ENCODE measurements at regions not wholly inside any gene's neighbourhood (a gene's known extent, or its start where the extent isn't known, plus 50 kb on each side); places are given as distances from the start of the nearest gene placed in this dataset.

DNA sequence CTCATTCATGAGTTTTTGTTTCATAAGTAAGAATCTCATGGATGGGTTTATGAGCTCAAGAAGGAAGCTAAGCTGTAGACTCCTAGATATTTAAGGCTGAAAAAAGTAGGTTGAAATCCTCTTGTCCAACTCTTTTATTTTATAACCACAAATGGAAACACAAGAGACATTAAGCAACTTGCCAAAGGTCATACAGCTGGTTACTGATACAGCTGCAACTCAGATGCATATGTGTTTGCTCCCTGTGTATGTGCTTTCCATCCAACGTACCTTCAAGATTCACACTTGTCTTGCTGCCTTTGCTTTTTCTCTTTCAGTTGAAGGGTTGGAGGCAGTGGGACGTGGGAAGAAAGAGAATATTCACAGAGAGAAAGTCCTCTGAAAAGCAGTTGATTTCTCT is 153.5 kb upstream of the STMND1 start (continued):
- TF ChIP-seq NR2C2 (IDR thresholded peaks at IDR 0.05; ENCODE audit: borderline replicate concordance, control insufficient read depth, insufficient read length, low read depth), result no peak

DNA sequence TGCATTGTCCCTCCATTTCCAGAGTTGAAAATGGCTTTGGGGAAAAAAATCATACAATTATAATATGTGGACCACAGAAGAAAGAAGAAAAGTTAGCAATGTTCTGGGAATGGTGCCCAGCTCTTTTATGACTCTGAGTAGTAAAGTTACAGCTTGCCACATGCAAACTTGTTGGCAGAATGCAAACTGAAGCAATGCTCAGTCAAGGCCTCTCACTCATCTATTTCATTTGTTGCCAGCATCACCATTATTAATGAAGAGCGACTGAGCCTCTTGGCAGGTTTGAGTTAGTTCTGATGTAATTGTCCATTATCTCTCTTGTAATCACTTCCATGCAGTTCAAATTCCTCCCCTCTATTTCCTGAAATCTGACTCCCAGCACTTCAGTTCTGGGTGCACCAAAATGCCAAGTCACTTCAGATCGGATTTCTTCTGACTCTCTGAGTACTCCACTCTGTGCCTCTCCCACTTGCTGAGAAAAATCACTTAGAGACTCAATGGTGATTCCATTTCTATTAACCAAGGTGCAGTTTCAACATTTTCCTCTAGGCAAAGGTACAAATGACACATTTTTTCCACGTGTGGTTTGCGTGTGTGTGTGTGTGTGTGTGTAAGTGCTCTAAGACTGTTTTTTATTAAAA is 154.4 kb upstream of the STMND1 start:
- POLR2A ChIA-PET, result no interaction called here
- CTCF ChIA-PET, result interaction anchor here (0.6 to 1.5 kb wide), 3 partner anchors 62 to 1088 kb away, joined by 3 to 4 read pairs (median 3); no protein-coding TSS in a partner anchor
- 21% methylated on average over 4 of the region's 4 CpGs for WGBS (ENCODE audit: insufficient coverage, insufficient replicate concordance, low lambda C conversion rate, missing lambda C conversion rate)
- intact Hi-C loops (cut with micrococcal nuclease; ENCODE audit: unreplicated experiment) (no loop called here), in situ Hi-C loops (cut with MboI) (no loop called here)
- no peak overlapping the region for H3K9ac ChIP-seq (ENCODE audit: control insufficient read depth, insufficient read depth, low read length)
- no peak for TF ChIP-seq TARDBP (IDR thresholded peaks at IDR 0.05; ENCODE audit: borderline replicate concordance)
- TF ChIP-seq RUNX3 (IDR thresholded peaks at IDR 0.05; ENCODE audit: low read length), result no peak
- peaks cover 0 to 7% of the 10 kb centered on the region in 2 experiments; a peak in 2 of 4 replicates for H3K27me3 ChIP-seq (replicated peaks in 1 of 2; ENCODE audit: control insufficient read depth in 2 of 2, insufficient read depth in 2 of 2, low read length in 1 of 2)
- no peak overlapping the region for H3K27ac ChIP-seq (ENCODE audit: control insufficient read depth, insufficient read depth)
- ATAC-seq (no peak), FAIRE-seq (no peak), DNase-seq (ENCODE audit: low read depth, low spot score) (no peak)
- H3K79me2 ChIP-seq (ENCODE audit: control insufficient read depth, insufficient read depth, low read length), result no peaks in the 10 kb centered on the region
- H4K20me1 ChIP-seq (ENCODE audit: control insufficient read depth, insufficient read depth), result no peaks in the 10 kb centered on the region
- H3K36me3 ChIP-seq (ENCODE audit: control insufficient read depth in 2 of 2, insufficient read depth in 2 of 2, low read length in 1 of 2), result no peaks in the 10 kb centered on the region
- no peaks in the 10 kb centered on the region for H3K4me1 ChIP-seq (ENCODE audit: control insufficient read depth, insufficient read depth, low read length)
- H3K9me3 ChIP-seq (replicated peaks; ENCODE audit: control insufficient read depth, insufficient read depth, low read length), result no peaks in the 10 kb centered on the region; the same call in 2 of the 3 replicates
- SMC1A ChIA-PET (ENCODE audit: uncharacterized antibody, unreplicated experiment), result interaction anchor here (0.7 kb wide), 1 partner anchor 294 kb away, joined by 3 read pairs; no protein-coding TSS in a partner anchor
- no TSS peak for BruUV-seq (replicated peaks)
- H2AFZ ChIP-seq (ENCODE audit: control insufficient read depth, low read depth, low read length), result no peak overlapping the region
- RAD21 ChIA-PET (ENCODE audit: unreplicated experiment), result no interaction called here
- no peak overlapping the region for H3K4me3 ChIP-seq
- no peak overlapping the region for H3K4me2 ChIP-seq (ENCODE audit: control insufficient read depth, insufficient read depth)

- Histone ChIP-seq H3K4me3 (no peak overlapping the region), H3K4me1 (ENCODE audit: control insufficient read depth, insufficient read depth, low read length) (no peaks in the 10 kb centered on the region), H3K9me3 (replicated peaks; ENCODE audit: control insufficient read depth, insufficient read depth, low read length) (no peaks in the 10 kb centered on the region; the same call in 2 of the 3 replicates), H3K79me2 (ENCODE audit: control insufficient read depth, insufficient read depth, low read length) (no peaks in the 10 kb centered on the region), H3K9ac (ENCODE audit: control insufficient read depth, insufficient read depth, low read length) (no peak overlapping the region), H3K4me2 (ENCODE audit: control insufficient read depth, insufficient read depth) (no peak overlapping the region), H2AFZ (ENCODE audit: control insufficient read depth, low read depth, low read length) (no peak overlapping the region), H3K27me3 (replicated peaks in 1 of 2; ENCODE audit: control insufficient read depth in 2 of 2, insufficient read depth in 2 of 2, low read length in 1 of 2) (peaks cover 0 to 7% of the 10 kb centered on the region in 2 experiments; a peak in 2 of 4 replicates), H3K27ac (ENCODE audit: control insufficient read depth, insufficient read depth) (no peak overlapping the region), H4K20me1 (ENCODE audit: control insufficient read depth, insufficient read depth) (no peaks in the 10 kb centered on the region), H3K36me3 (ENCODE audit: control insufficient read depth in 2 of 2, insufficient read depth in 2 of 2, low read length in 1 of 2) (no peaks in the 10 kb centered on the region)
- ChIA-PET SMC1A (ENCODE audit: uncharacterized antibody, unreplicated experiment) (interaction anchor here (1.1 kb wide), 1 partner anchor 26 kb away, joined by 4 read pairs; no protein-coding TSS in a partner anchor), RAD21 (ENCODE audit: unreplicated experiment) (no interaction called here), CTCF (interaction anchor here (1.3 to 1.5 kb wide), 2 partner anchors 11 to 138 kb away, joined by 3 to 4 read pairs; no protein-coding TSS in a partner anchor), POLR2A (no interaction called here)
- 57% methylated on average over 3 of the region's 3 CpGs for WGBS (ENCODE audit: insufficient coverage, insufficient replicate concordance, low lambda C conversion rate, missing lambda C conversion rate)
- no peak for ATAC-seq
- FAIRE-seq, result no peak
- in situ Hi-C loops (cut with MboI), result no loop called here
- DNase-seq (ENCODE audit: low read depth, low spot score), result no peak
- BruUV-seq (replicated peaks), result no TSS peak
- intact Hi-C loops (cut with micrococcal nuclease; ENCODE audit: unreplicated experiment), result no loop called here
- no peak for TF ChIP-seq HSF1 (IDR thresholded peaks at IDR 0.05; ENCODE audit: low read depth, low read length)
- TF ChIP-seq ZBED1 (IDR thresholded peaks at IDR 0.05; ENCODE audit: borderline replicate concordance), result no peak
- no peak for TF ChIP-seq WRNIP1 (IDR thresholded peaks at IDR 0.05; ENCODE audit: borderline replicate concordance, low read depth, low read length)
- TF ChIP-seq RAD51 (IDR thresholded peaks at IDR 0.05), result no peak
- no peak for TF ChIP-seq FOS (IDR thresholded peaks at IDR 0.05; ENCODE audit: borderline replicate concordance, extremely low read depth, insufficient read length)
- TF ChIP-seq ZSCAN29 (IDR thresholded peaks at IDR 0.05), result no peak
- TF ChIP-seq, protein P1, sequence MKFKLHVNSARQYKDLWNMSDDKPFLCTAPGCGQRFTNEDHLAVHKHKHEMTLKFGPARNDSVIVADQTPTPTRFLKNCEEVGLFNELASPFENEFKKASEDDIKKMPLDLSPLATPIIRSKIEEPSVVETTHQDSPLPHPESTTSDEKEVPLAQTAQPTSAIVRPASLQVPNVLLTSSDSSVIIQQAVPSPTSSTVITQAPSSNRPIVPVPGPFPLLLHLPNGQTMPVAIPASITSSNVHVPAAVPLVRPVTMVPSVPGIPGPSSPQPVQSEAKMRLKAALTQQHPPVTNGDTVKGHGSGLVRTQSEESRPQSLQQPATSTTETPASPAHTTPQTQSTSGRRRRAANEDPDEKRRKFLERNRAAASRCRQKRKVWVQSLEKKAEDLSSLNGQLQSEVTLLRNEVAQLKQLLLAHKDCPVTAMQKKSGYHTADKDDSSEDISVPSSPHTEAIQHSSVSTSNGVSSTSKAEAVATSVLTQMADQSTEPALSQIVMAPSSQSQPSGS (IDR thresholded peaks at IDR 0.05; ENCODE audit: low read length), result no peak
- no peak for TF ChIP-seq YY1 (IDR thresholded peaks at IDR 0.05; ENCODE audit: low read depth, low read length)
- no peak for TF ChIP-seq MEF2A (IDR thresholded peaks at IDR 0.05; ENCODE audit: insufficient read depth, low read depth, low read length)
- no peak for TF ChIP-seq CBFB (IDR thresholded peaks at IDR 0.05; ENCODE audit: low read depth)
Measured at GRCh38 chr6:16944596-16944995, 157.3 kb upstream of the STMND1 start.
